ENCODE measurements at regions not wholly inside any gene's neighbourhood (a gene's known extent, or its start where the extent isn't known, plus 50 kb on each side); places are given as distances from the start of the nearest gene placed in this dataset.

GRCh38 chr11:10920205-10920604 is 62.4 kb upstream of the ZBED5 start:
- DNase-seq = no peak

- no peak for DNase-seq
These were observed 60.8 kb upstream of the ZBED5 start for GRCh38 chr11:10918698-10919097.

GRCh38 chr11:10918275-10918674 is 60.4 kb upstream of the ZBED5 start:
- DNase-seq = no peak

- no peak for DNase-seq
These were observed 59.9 kb upstream of the ZBED5 start for GRCh38 chr11:10917802-10918201.

GRCh38 chr11:10916665-10917064 is 58.8 kb upstream of the ZBED5 start:
- no peak for DNase-seq

- no peak for DNase-seq
These were observed 56.2 kb upstream of the ZBED5 start for GRCh38 chr11:10914050-10914449.

- no peak for DNase-seq
These were observed 55.2 kb upstream of the ZBED5 start for GRCh38 chr11:10913075-10913474.

GRCh38 chr11:10911907-10912306 is 54.1 kb upstream of the ZBED5 start:
- DNase-seq = no peak

- no peak for DNase-seq
These were observed 51.5 kb upstream of the ZBED5 start for GRCh38 chr11:10909141-10909883.

- DNase-seq = no peak
These were observed 50.5 kb upstream of the ZBED5 start for GRCh38 chr11:10908215-10908951.
